ENCODE measurements at regions not wholly inside any gene's neighbourhood (a gene's known extent, or its start where the extent isn't known, plus 50 kb on each side); places are given as distances from the start of the nearest gene placed in this dataset.
"Not testable (repeated sequence)": the region's sequence is repeated elsewhere in the genome, so short reads cannot be mapped to it uniquely, and the experiment has no call there.

DNA sequence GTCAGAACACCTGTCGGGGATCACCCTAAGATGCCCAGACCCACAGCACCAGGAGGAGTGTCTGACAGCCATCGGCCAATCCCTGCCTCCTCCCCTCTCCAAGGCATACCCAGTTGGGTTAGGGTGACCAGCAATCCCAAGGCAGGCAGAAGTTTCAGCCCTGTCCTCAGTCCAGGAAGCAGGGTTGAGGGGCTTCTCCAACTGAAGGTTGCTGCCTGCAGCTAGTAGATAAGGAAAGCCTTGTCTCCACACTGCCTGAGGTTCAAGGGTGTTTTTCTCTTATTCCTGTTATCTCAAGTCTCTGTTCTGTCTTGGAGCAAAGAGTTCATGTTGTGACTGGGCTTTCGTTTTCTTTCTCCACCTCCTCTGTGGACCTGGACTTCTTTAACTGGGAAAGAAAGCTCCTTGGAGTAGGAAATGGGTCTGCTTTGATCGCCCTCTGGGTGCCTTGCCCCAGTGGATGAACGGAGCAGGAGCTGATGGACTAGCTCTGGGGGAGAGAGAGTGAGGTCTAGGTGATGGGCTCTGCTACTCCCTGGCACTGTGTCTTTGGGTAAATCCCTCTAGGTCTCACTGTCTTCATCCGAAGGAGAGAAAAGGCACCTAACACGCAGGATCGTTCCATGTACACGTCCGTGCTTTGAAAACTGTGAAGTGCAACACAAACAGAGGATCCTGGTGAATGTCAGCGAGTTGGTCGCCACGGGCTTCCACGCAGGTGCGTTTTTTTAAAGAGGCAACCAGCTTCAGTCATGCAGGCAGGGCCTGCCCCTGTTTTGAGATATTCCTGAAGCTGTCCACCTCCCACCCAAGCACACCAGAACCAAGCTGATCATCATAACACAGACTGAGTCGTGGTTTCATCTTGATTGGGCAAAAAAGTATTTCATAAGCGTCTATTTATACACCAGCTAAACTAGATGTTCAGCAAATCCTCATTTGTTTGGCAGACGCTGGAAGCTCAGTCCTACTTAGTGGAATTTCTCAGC lies 52.5 kb upstream of the FOXN3 start:
- DNase-seq: peak in 1 of 51 donors; percentile 25

DNA sequence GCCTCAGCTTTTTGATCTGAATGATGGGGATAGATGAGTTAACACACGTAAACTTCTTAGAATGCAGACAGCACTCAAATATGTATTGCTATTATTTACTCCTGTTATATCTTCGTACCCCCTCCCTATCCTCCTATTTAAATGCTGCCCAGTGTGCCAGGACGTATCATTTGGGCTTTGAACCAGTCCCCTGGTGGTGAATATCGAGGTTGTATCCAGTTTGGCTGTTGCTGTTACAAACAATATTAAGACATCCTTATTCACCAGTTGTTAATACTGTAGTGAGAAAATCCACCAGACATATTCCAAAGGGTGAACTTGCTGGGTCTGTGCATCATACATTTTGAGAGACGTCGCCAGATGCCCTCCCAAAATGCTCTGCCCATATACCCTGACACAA lies 51.5 kb upstream of the FOXN3 start:
- no peak for DNase-seq

DNA sequence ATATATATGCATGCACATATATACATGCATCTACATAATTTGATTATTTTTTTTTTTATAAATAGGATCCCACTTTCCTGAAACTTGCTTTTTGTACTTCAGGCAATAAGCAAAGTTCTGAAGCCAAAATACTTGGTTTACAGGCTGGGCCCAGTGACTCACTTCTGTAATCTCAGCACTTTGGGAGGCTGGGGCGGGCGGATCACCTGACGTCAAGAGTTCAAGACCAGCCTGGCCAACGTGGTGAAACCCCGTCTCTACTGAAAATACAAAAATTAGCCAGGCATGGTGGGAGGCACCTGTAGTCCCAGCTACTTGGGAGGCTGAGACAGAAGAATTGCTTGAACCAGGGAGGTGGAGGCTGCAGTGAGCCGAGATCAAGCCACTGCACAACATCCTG lies 51.0 kb upstream of the FOXN3 start:
- DNase-seq: not testable (repeated sequence)

DNA sequence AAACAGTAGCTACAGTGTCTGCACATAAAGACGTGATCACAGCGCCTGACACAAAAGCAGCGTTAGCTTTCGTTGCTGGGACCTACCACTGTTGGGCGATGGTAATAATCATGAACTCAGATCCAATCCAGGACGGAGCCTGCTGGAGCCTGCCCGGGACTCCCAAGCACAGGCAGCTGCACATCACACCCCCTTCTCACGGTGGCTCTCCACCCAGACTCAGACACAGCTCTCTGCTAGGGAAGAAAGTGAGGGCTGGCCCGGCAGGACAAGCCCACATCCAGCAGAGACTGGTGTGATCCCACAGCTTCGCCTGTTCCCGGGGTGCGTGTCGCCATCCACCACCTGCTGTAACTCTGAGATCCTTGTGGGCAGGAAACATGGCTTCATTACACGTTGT lies 49.9 kb upstream of the FOXN3 start:
- DNase-seq: peak in 6 of 51 donors; percentile 15 to 29 (median 21)

Measured in hypothalamus (tissue), 51 donors.